PC-9 (cell line): ENCODE measurements at regions not wholly inside any gene's neighbourhood (a gene's known extent, or its start where the extent isn't known, plus 50 kb on each side); places are given as distances from the start of the nearest gene placed in this dataset.

Experiments used
- BruUV-seq: library from RNA; stranded (reverse); fragments of 400-500 nt; replicated peaks from 2 replicates; lab custom pipeline; 2021; lab: Mats Ljungman, UMichigan
- CTCF ChIA-PET: fragments of 300-600 bp; sonication (Branson Sonifier 250); formaldehyde crosslinking; loops from one replicate; lab custom pipeline; 2022; ENCODE audit warnings: antibody characterized with exemption; lab: Charles Lee
- POLR2A ChIA-PET: fragments of 300-600 bp; sonication (Branson Sonifier 250); formaldehyde crosslinking; loops from one replicate; lab custom pipeline; 2022; ENCODE audit warnings: antibody characterized with exemption; ENCODE audit not compliant: unreplicated experiment; lab: Charles Lee
- DNase-seq, 2 experiments: peaks; one replicate each; pipeline versions ENCODE4 v3.0.0 to v3.0.0-alpha.2; 2015 to 2022; ENCODE audit warnings: mixed read lengths in 1 of 2
- H2AFZ ChIP-seq: fragments of 200-600 bp; sonication (generic); 2 replicates; pipeline ENCODE4 v1.8.1; 2017; ENCODE audit warnings: antibody characterized with exemption
- H3F3A ChIP-seq: fragments of 200-600 bp; sonication (generic); 2 replicates; pipeline ENCODE4 v1.8.1; 2017; ENCODE audit warnings: antibody characterized with exemption, mild to moderate bottlenecking, low read depth; ENCODE audit not compliant: insufficient read depth
- H3K27ac ChIP-seq: fragments of 200-600 bp; sonication (generic); 2 replicates; pipeline ENCODE4 v1.6.1; 2016; ENCODE audit warnings: mixed run types
- H3K27me3 ChIP-seq: fragments of 200-600 bp; sonication (generic); 2 replicates; pipeline ENCODE4 v1.6.1; 2016; ENCODE audit warnings: low read depth, mixed run types; ENCODE audit not compliant: insufficient read depth
- H3K36me3 ChIP-seq: fragments of 200-600 bp; sonication (generic); 2 replicates; pipeline ENCODE4 v1.6.1; 2016; ENCODE audit warnings: low read depth, mixed run types
- H3K4me1 ChIP-seq: fragments of 200-600 bp; sonication (generic); replicated peaks from 2 replicates; pipeline ENCODE4 v1.6.1; 2016; ENCODE audit warnings: mixed run types; ENCODE audit not compliant: insufficient read depth
- H3K4me2 ChIP-seq: fragments of 200-600 bp; sonication (generic); 2 replicates; pipeline ENCODE4 v1.6.1; 2017; ENCODE audit warnings: mixed run types
- H3K4me3 ChIP-seq: fragments of 200-600 bp; sonication (generic); 2 replicates; pipeline ENCODE4 v1.6.1; 2016; ENCODE audit warnings: mixed run types
- H3K79me2 ChIP-seq: fragments of 200-600 bp; sonication (generic); 2 replicates; pipeline ENCODE4 v1.6.1; 2017; ENCODE audit warnings: low read depth, mixed run types
- H3K9me2 ChIP-seq: fragments of 200-600 bp; sonication (generic); 2 replicates; pipeline ENCODE4 v1.8.1; 2017; ENCODE audit warnings: mild to moderate bottlenecking; ENCODE audit not compliant: insufficient read depth
- H3K9me3 ChIP-seq: fragments of 200-600 bp; sonication (generic); 2 replicates; pipeline ENCODE4 v1.8.1; 2016; ENCODE audit warnings: low read depth; ENCODE audit not compliant: insufficient read depth
- H4K20me1 ChIP-seq: fragments of 200-600 bp; sonication (generic); 2 replicates; pipeline ENCODE4 v1.8.1; 2017; ENCODE audit not compliant: insufficient read depth
- EZH2 ChIP-seq: fragments of 200-600 bp; sonication (generic); IDR thresholded peaks from 2 replicates; pipeline ENCODE4 v1.8.0; 2017; ENCODE audit warnings: antibody characterized with exemption, low read depth
- intact Hi-C: fragments of 100-400 bp; cut with micrococcal nuclease; formaldehyde crosslinking; loops from one replicate; pipeline ENCODE4 v1.10.0; 2022; ENCODE audit not compliant: unreplicated experiment
- TF ChIP-seq, protein P1 (sequence below): fragments of 200-600 bp; sonication (generic); conservative IDR thresholded peaks from 2 replicates; pipeline ENCODE4 v1.6.1; 2017; ENCODE audit warnings: mixed run types, antibody characterized with exemption, mild to moderate bottlenecking, moderate library complexity

DNA sequence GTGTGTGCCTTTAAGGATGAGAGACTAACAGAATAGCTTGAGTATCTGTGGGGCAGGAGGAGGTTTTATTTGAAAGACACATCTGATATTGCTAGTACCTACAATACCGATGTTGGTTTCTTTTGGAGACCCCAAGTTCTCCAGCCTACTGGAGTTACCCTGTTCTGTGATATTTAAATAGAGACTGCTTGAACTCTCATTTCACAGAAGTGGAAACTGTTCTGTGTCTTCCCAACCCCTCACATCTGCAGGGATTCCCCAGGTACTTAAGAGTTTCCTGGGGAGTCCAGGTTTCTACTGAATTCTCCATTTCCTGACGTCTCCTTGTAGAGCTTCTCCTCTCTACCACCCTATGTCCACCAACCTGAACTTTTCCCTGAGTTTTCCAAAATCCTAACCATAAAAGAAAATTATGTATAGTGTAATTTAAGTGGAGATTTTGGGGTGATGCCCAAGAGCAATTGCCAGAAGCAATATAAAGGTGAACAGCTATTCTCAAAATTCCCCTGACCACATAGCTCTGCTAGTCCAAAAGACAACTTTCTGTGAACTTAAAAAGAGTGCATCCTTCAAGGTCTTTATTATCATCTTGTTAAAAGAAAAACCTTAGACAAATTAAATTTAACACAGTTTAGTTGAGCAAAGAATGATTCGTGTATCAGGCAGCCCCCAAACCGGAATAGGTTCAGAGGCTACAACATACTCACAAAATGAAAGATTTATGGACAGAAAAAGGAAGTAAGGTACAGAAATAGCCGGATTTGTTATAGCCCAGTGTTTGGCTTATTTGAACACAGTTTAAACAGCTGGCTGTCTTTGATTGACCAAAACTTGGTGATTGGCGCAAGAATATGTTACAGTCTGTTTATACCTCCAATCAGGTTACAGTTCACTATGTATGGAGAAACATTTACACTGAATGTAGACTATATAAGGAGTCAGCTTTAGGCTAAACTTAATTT, 373.4 kb downstream of the NUAK1 start:
- H3K36me3 ChIP-seq = no peaks in the 10 kb centered on the region
- H4K20me1 ChIP-seq = no peaks in the 10 kb centered on the region
- H3K27ac ChIP-seq = no peak overlapping the region
- ChIA-PET POLR2A (no interaction called here), CTCF (no interaction called here)
- no peaks in the 10 kb centered on the region for H3K27me3 ChIP-seq
- no peak overlapping the region for H3K4me2 ChIP-seq
- intact Hi-C loops = no loop called here
- BruUV-seq = no TSS peak
- DNase-seq = no peak
- H3K79me2 ChIP-seq = no peaks in the 10 kb centered on the region
- H3K4me1 ChIP-seq = no peaks in the 10 kb centered on the region
- no peaks in the 10 kb centered on the region for H3F3A ChIP-seq
- no peaks in the 10 kb centered on the region for H3K9me3 ChIP-seq
- H2AFZ ChIP-seq = no peak overlapping the region
- H3K4me3 ChIP-seq = no peak overlapping the region
- no peaks in the 10 kb centered on the region; the same call in 1 of the 2 replicates for H3K9me2 ChIP-seq
- no peak for TF ChIP-seq EZH2
- TF ChIP-seq, protein P1, sequence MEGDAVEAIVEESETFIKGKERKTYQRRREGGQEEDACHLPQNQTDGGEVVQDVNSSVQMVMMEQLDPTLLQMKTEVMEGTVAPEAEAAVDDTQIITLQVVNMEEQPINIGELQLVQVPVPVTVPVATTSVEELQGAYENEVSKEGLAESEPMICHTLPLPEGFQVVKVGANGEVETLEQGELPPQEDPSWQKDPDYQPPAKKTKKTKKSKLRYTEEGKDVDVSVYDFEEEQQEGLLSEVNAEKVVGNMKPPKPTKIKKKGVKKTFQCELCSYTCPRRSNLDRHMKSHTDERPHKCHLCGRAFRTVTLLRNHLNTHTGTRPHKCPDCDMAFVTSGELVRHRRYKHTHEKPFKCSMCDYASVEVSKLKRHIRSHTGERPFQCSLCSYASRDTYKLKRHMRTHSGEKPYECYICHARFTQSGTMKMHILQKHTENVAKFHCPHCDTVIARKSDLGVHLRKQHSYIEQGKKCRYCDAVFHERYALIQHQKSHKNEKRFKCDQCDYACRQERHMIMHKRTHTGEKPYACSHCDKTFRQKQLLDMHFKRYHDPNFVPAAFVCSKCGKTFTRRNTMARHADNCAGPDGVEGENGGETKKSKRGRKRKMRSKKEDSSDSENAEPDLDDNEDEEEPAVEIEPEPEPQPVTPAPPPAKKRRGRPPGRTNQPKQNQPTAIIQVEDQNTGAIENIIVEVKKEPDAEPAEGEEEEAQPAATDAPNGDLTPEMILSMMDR = no peak

- POLR2A ChIA-PET = no interaction called here
- TF ChIP-seq, protein P1 = no peak
- Histone ChIP-seq H3K4me2 (no peak overlapping the region), H3K79me2 (no peaks in the 10 kb centered on the region), H3K36me3 (no peaks in the 10 kb centered on the region), H4K20me1 (no peaks in the 10 kb centered on the region), H3K9me2 (no peaks in the 10 kb centered on the region; the same call in 1 of the 2 replicates), H3K27me3 (no peaks in the 10 kb centered on the region), H3K27ac (no peak overlapping the region), H3K9me3 (no peaks in the 10 kb centered on the region), H3F3A (no peaks in the 10 kb centered on the region), H3K4me3 (no peak overlapping the region), H2AFZ (no peak overlapping the region), H3K4me1 (no peaks in the 10 kb centered on the region)
- no TSS peak for BruUV-seq
- CTCF ChIA-PET = no interaction called here
- intact Hi-C loops = no loop called here
- DNase-seq = no peak
Measured at GRCh38 chr12:105766029-105766428, 372.7 kb downstream of the NUAK1 start.

GRCh38 chr12:105769486-105769885, 369.3 kb downstream of the NUAK1 start:
- CTCF ChIA-PET = no interaction called here
- TF ChIP-seq EZH2 = no peak
- TF ChIP-seq, protein P1 = no peak
- no peak overlapping the region for H3K27ac ChIP-seq
- H3F3A ChIP-seq = no peaks in the 10 kb centered on the region
- POLR2A ChIA-PET = no interaction called here
- intact Hi-C loops = no loop called here
- no TSS peak for BruUV-seq
- DNase-seq = no peak
- no peak overlapping the region for H2AFZ ChIP-seq
- no peak overlapping the region for H3K4me2 ChIP-seq
- H3K27me3 ChIP-seq = no peaks in the 10 kb centered on the region
- no peaks in the 10 kb centered on the region; the same call in 1 of the 2 replicates for H3K9me2 ChIP-seq
- no peaks in the 10 kb centered on the region for H3K36me3 ChIP-seq
- H3K4me3 ChIP-seq = no peak overlapping the region
- H3K9me3 ChIP-seq = no peaks in the 10 kb centered on the region
- H4K20me1 ChIP-seq = no peaks in the 10 kb centered on the region
- H3K4me1 ChIP-seq = no peaks in the 10 kb centered on the region
- H3K79me2 ChIP-seq = no peaks in the 10 kb centered on the region
